ENCODE measurements at regions not wholly inside any gene's neighbourhood (a gene's known extent, or its start where the extent isn't known, plus 50 kb on each side); places are given as distances from the start of the nearest gene placed in this dataset.

- Histone ChIP-seq H3K4me3 (no peak overlapping the region), H3K27ac (no peak overlapping the region)
Measured at GRCh38 chr7:18081617-18082016, 54.0 kb upstream of the PRPS1L1 start.

GRCh38 chr7:18082169-18082568, 54.5 kb upstream of the PRPS1L1 start:
- H3K4me3 ChIP-seq: no peak overlapping the region
- H3K27ac ChIP-seq: no peak overlapping the region

- peak overlapping the region in 8 of 21 experiments; percentile 19 to 79 (median 52) for H3K27ac ChIP-seq
Measured at GRCh38 chr7:18086165-18087025, 58.7 kb upstream of the PRPS1L1 start.

GRCh38 chr7:18087026-18087686, 59.5 kb upstream of the PRPS1L1 start:
- peak overlapping the region; percentile 41 to 68 (median 59) for H3K4me3 ChIP-seq
- H3K27ac ChIP-seq: peak overlapping the region in 2 of 21 experiments; percentile 13 to 19

More at GRCh38 chr7:18086165-18087025, 58.7 kb upstream of the PRPS1L1 start:
- H3K4me3 ChIP-seq: peak overlapping the region; percentile 41 to 68 (median 59)

- peak overlapping the region in 1 of 7 experiments; percentile 61 for H3K4me3 ChIP-seq
- peak overlapping the region in 1 of 21 experiments; percentile 19 for H3K27ac ChIP-seq
Measured at GRCh38 chr7:18087687-18088078, 60.0 kb upstream of the PRPS1L1 start.

GRCh38 chr7:18096087-18096486, 68.4 kb upstream of the PRPS1L1 start:
- Histone ChIP-seq H3K4me3 (no peak overlapping the region), H3K27ac (no peak overlapping the region)

- no peak overlapping the region for H3K27ac ChIP-seq
- no peak overlapping the region for H3K4me3 ChIP-seq
Measured at GRCh38 chr7:18102576-18102975, 74.9 kb upstream of the PRPS1L1 start.

- Histone ChIP-seq H3K27ac (no peak overlapping the region), H3K4me3 (no peak overlapping the region)
Measured at GRCh38 chr7:18103436-18104218, 76.0 kb upstream of the PRPS1L1 start.

- Histone ChIP-seq H3K4me3 (no peak overlapping the region), H3K27ac (no peak overlapping the region)
Measured at GRCh38 chr7:18109762-18110161, 82.1 kb upstream of the PRPS1L1 start.

- Histone ChIP-seq H3K27ac (no peak overlapping the region), H3K4me3 (no peak overlapping the region)
Measured at GRCh38 chr7:18116661-18117060, 89.0 kb upstream of the PRPS1L1 start.

- no peak overlapping the region for H3K4me3 ChIP-seq
- no peak overlapping the region for H3K27ac ChIP-seq
Measured at GRCh38 chr7:18117482-18117881, 89.8 kb upstream of the PRPS1L1 start.

- Histone ChIP-seq H3K4me3 (no peak overlapping the region), H3K27ac (no peak overlapping the region)
Measured at GRCh38 chr7:18119985-18120384, 92.3 kb upstream of the PRPS1L1 start.

GRCh38 chr7:18123508-18124239, 96.0 kb upstream of the PRPS1L1 start:
- Histone ChIP-seq H3K27ac (no peak overlapping the region), H3K4me3 (no peak overlapping the region)

GRCh38 chr7:18125476-18125875, 97.8 kb upstream of the PRPS1L1 start:
- Histone ChIP-seq H3K27ac (no peak overlapping the region), H3K4me3 (no peak overlapping the region)

- Histone ChIP-seq H3K27ac (no peak overlapping the region), H3K4me3 (no peak overlapping the region)
Measured at GRCh38 chr7:18126281-18126680, 98.6 kb upstream of the PRPS1L1 start.

- no peak overlapping the region for H3K27ac ChIP-seq
- no peak overlapping the region for H3K4me3 ChIP-seq
Measured at GRCh38 chr7:18128846-18129245, 101.2 kb upstream of the PRPS1L1 start.

- no peak overlapping the region for H3K27ac ChIP-seq
- no peak overlapping the region for H3K4me3 ChIP-seq
Measured at GRCh38 chr7:18132811-18133210, 105.2 kb upstream of the PRPS1L1 start.

- Histone ChIP-seq H3K27ac (no peak overlapping the region), H3K4me3 (no peak overlapping the region)
Measured at GRCh38 chr7:18133921-18134320, 106.3 kb upstream of the PRPS1L1 start.

GRCh38 chr7:18140943-18141342, 113.3 kb upstream of the PRPS1L1 start:
- H3K27ac ChIP-seq: no peak overlapping the region
- no peak overlapping the region for H3K4me3 ChIP-seq

- H3K4me3 ChIP-seq: no peak overlapping the region
- peak overlapping the region in 1 of 21 experiments; percentile 2 for H3K27ac ChIP-seq
Measured at GRCh38 chr7:18144166-18144565, 116.5 kb upstream of the PRPS1L1 start.
